ENCODE measurements at regions not wholly inside any gene's neighbourhood (a gene's known extent, or its start where the extent isn't known, plus 50 kb on each side); places are given as distances from the start of the nearest gene placed in this dataset.

- no peak for TF ChIP-seq CTCF (IDR thresholded peaks at IDR 0.05)
- TF ChIP-seq EZH2 (IDR thresholded peaks at IDR 0.05), result no peak
Measured at GRCh38 chr6:23114812-23115504, 545.6 kb downstream of the HDGFL1 start.

Data from neural progenitor cell (in vitro differentiated cells).